Right lobe of liver (tissue), 6 donors: ENCODE measurements at regions not wholly inside any gene's neighbourhood (a gene's known extent, or its start where the extent isn't known, plus 50 kb on each side); places are given as distances from the start of the nearest gene placed in this dataset.

Experiments used
- ATAC-seq, 4 donors: fragments of 200-7000 bp; cut with Tn5 transposase; one replicate each; pipeline ENCODE4 v1.9.1; 2020; ENCODE audit warnings: mild to moderate bottlenecking in 4 of 4, moderate library complexity in 4 of 4
- DNase-seq, 3 donors: peaks; one replicate each; pipeline ENCODE4 v3.0.0-alpha.2; 2020
- H3K27ac ChIP-seq, 3 donors: fragments of 200-600 bp; one replicate each; pipeline ENCODE4 v1.8.0; 2022
- H3K27me3 ChIP-seq, 2 donors: fragments of 200-600 bp; one replicate each; pipeline ENCODE4 v1.8.0; 2022
- H3K36me3 ChIP-seq, 4 donors: fragments of 200-600 bp; sonication (generic) in 1 of 4; one replicate each; pipeline versions ENCODE4 v1.5.1 to v1.8.0; 2017 to 2022; ENCODE audit warnings: control low read depth in 1 of 4
- H3K4me1 ChIP-seq, 4 donors: fragments of 200-600 bp; sonication (generic) in 1 of 4; one replicate each; pipeline versions ENCODE4 v1.5.1 to v1.8.0; 2017 to 2022; ENCODE audit warnings: control low read depth in 1 of 4
- H3K4me3 ChIP-seq, 3 donors: fragments of 200-600 bp; one replicate each; pipeline ENCODE4 v1.8.0; 2022
- H3K9me3 ChIP-seq, 4 donors: fragments of 200-600 bp; sonication (generic) in 1 of 4; one replicate each; pipeline versions ENCODE4 v1.5.1 to v1.8.0; 2017 to 2022; ENCODE audit warnings: control low read depth in 1 of 4
- CTCF ChIP-seq, 4 donors: fragments of 200-600 bp in 3 of 4; fragments of 450-650 bp in 1 of 4; IDR thresholded peaks; one replicate each; pipeline versions ENCODE4 v1.5.1 to v1.8.0; 2016 to 2022; ENCODE audit warnings: antibody characterized with exemption in 4 of 4, mild to moderate bottlenecking in 2 of 4
- POLR2A ChIP-seq: fragments of 450-650 bp; IDR thresholded peaks from one replicate; pipeline ENCODE4 v1.6.1; 2017; ENCODE audit warnings: antibody characterized with exemption, mild to moderate bottlenecking
- WGBS: methylation state at CpG from one replicate; pipeline ENCODE4 v1.1.6; 2018; ENCODE audit warnings: low coverage, low lambda C conversion rate; ENCODE audit not compliant: insufficient coverage; ENCODE audit errors: missing lambda C conversion rate; 5-methylcytosine and 5-hydroxymethylcytosine counted together
- intact Hi-C, 2 donors: fragments of 100-400 bp; cut with DNase I; formaldehyde crosslinking; loops; one replicate each; pipeline versions ENCODE4 v1.11.2 to v1.14.1; 2022
- donor health status: DM: no; HTN: yes; CAD: no.
- donor health status: DM: no; HTN: no; CAD: no.
- donor health status: DM: no; HTN: no; CAD: no.
- donor health status: DM: no; HTN: yes; CAD: no.
- donor health status: DM: no; HTN: yes; CAD: no.

DNA sequence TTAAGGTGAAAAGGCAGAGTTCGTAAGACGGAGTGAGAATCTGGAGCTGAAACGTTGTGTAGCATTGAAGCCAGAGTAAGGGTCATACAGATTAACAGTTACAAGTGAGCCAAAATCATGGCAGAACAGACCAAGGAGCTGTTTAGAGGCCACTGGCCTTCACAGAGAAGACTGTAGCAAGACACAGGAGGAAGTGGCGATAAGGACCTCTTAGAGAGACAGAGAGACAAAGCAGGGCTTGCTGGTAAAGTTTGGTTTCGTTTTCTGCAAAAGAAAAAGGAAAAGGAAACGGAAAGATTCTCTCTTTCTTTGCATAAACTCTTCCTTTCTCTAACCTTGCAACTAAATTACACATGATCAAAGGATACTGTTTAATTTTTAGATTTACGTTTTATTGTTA lies 83.0 kb downstream of the AASDHPPT start:
- intact Hi-C loops: no loop called here
- DNase-seq (no peak), ATAC-seq (no peak)
- 62% methylated on average over 7 of the region's 7 CpGs for WGBS
- Histone ChIP-seq H3K36me3 (no peaks in the 10 kb centered on the region), H3K27me3 (no peaks in the 10 kb centered on the region), H3K27ac (no peak overlapping the region), H3K4me1 (no peaks in the 10 kb centered on the region), H3K4me3 (no peak overlapping the region), H3K9me3 (no peaks in the 10 kb centered on the region)
- no peak for TF ChIP-seq CTCF (IDR thresholded peaks at IDR 0.05)
- no peak for TF ChIP-seq POLR2A

DNA sequence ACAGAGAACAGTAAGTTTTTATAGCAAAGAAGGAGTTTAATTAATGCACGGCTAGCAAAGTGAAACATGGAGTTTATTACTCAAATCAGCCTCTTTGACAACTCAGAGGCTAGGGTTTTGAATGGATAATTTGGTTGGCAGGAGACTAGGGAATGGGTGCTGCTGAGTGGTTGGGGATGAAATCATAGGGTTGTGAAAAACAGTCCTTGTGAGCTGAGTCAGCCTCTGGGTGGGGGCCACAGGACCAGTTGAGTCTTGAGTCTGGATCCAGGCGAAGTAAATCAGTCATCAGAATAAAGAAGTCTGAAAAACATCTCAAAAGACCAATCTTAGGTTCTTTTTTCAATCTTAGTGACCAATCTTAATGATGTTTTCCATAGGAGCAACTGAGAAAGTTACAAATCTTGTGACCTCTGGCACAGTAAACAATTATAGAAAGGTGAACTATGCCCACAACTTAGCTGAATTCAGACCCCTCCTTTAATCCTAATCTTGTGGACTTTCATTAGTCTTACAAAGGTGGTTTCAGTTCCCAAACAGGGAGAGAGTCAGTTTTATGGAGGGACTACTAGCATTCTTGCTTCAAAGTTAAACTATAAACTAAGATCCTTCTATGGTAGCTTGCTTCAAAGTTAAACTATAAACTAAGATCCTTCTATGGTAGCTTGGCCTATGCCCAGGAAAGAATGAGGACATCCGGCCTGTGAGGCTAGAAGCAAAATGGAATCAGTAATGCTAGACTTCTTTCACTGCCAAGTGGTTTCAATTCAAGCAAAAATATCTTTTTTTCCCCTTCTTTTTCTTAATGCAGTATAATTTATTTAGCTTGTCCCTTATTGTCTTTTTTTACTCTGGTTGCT lies 84.5 kb downstream of the AASDHPPT start:
- no peak for DNase-seq
- no peaks in the 10 kb centered on the region for H3K4me1 ChIP-seq
- H3K27me3 ChIP-seq: no peaks in the 10 kb centered on the region
- H3K27ac ChIP-seq: no peak overlapping the region
- TF ChIP-seq CTCF (IDR thresholded peaks at IDR 0.05) (no peak), POLR2A (no peak)
- 44% methylated on average over 3 of the region's 3 CpGs for WGBS
- H3K4me3 ChIP-seq: no peak overlapping the region
- no peak for ATAC-seq
- H3K9me3 ChIP-seq: no peaks in the 10 kb centered on the region
- intact Hi-C loops: no loop called here
- H3K36me3 ChIP-seq: no peaks in the 10 kb centered on the region

DNA sequence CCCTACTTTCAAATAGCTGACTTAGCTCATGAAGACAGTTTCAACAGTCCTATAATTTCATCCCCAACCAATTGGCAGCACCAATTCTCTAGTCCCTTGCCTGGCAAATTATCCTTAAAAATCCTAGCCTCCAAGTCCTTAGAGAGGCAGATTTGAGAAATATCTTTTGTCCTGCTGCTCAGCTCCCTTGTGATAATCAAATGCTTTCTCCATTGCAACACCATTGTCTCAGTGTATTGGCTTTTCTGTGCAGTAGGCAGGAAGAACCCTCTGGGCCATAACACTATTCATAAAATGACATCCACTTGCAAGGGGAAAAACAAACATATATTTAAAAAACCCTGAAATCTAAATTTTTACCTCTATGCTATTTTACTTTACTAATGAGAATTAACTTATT lies 89.6 kb downstream of the AASDHPPT start:
- H3K4me1 ChIP-seq: no peaks in the 10 kb centered on the region
- H3K9me3 ChIP-seq: no peaks in the 10 kb centered on the region
- no peak for TF ChIP-seq POLR2A
- no peak for TF ChIP-seq CTCF (IDR thresholded peaks at IDR 0.05)
- H3K36me3 ChIP-seq: no peaks in the 10 kb centered on the region
- H3K27ac ChIP-seq: no peak overlapping the region
- H3K27me3 ChIP-seq: no peaks in the 10 kb centered on the region
- ATAC-seq (no peak), DNase-seq (no peak)
- intact Hi-C loops: no loop called here
- H3K4me3 ChIP-seq: no peak overlapping the region

DNA sequence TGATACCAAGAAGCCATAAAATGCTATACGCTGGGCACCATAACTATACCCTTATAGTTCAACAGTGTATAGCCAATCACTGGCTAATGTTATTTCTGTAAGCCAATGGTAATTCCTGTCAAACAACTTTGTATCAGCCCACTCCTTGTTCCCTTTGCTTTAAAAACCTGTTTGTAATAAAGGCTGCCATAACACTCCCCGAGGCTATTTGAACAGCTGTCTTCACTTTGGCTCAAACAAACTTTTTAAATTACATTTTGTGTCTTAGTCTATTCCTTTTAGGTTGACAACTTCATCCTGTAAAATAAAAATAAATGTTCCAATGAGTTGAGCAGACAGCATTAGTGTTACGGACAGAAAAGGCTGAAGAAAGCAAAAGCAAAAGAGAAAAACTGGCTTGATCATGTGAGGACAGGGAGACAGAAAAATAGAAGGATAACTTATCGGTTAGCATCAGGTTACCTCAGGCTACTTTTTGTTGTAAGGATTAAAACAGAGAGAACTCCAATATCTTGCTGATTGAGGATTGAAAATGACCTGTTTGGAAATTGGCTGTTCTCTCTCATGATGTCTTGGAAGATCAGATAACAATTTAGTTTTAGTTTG lies 95.0 kb downstream of the AASDHPPT start:
- intact Hi-C loops: no loop called here
- WGBS: 75% methylated on average over 4 of the region's 4 CpGs

More for the DNA sequence above, 95.0 kb downstream of the AASDHPPT start:
- H3K9me3 ChIP-seq: no peaks in the 10 kb centered on the region
- DNase-seq (no peak), ATAC-seq (no peak)
- no peak overlapping the region for H3K4me3 ChIP-seq
- H3K27me3 ChIP-seq: no peaks in the 10 kb centered on the region
- no peak overlapping the region for H3K27ac ChIP-seq
- no peaks in the 10 kb centered on the region for H3K4me1 ChIP-seq
- no peaks in the 10 kb centered on the region for H3K36me3 ChIP-seq
- TF ChIP-seq CTCF (IDR thresholded peaks at IDR 0.05): no peak
